ENCODE measurements at regions not wholly inside any gene's neighbourhood (a gene's known extent, or its start where the extent isn't known, plus 50 kb on each side); places are given as distances from the start of the nearest gene placed in this dataset.

GRCh38 chr20:39222101-39222500 is 260.0 kb downstream of the DHX35 start:
- DNase-seq (ENCODE audit: extremely low spot score, insufficient read length, low read depth): no peak
- no peak for FAIRE-seq

GRCh38 chr20:39216195-39216594 is 254.1 kb downstream of the DHX35 start:
- DNase-seq (ENCODE audit: extremely low spot score, insufficient read length, low read depth): no peak
- no peak for FAIRE-seq

GRCh38 chr20:39214828-39215227 is 252.7 kb downstream of the DHX35 start:
- no peak for FAIRE-seq
- no peak for DNase-seq (ENCODE audit: extremely low spot score, insufficient read length, low read depth)

GRCh38 chr20:39213476-39214145 is 251.5 kb downstream of the DHX35 start:
- DNase-seq (ENCODE audit: extremely low spot score, insufficient read length, low read depth) (no peak), FAIRE-seq (no peak)

GRCh38 chr20:39211060-39211748 is 249.1 kb downstream of the DHX35 start:
- FAIRE-seq: no peak

GRCh38 chr20:39210341-39211036 is 248.3 kb downstream of the DHX35 start:
- FAIRE-seq: no peak
- no peak for DNase-seq (ENCODE audit: extremely low spot score, insufficient read length, low read depth)

More at GRCh38 chr20:39211060-39211748, 249.1 kb downstream of the DHX35 start:
- DNase-seq (ENCODE audit: extremely low spot score, insufficient read length, low read depth): no peak

GRCh38 chr20:39206899-39207564 is 244.9 kb downstream of the DHX35 start:
- no peak for DNase-seq (ENCODE audit: extremely low spot score, insufficient read length, low read depth)
- no peak for FAIRE-seq

- no peak for DNase-seq (ENCODE audit: extremely low spot score, insufficient read length, low read depth)
- FAIRE-seq: no peak
These were observed 233.5 kb downstream of the DHX35 start for GRCh38 chr20:39195582-39196021.

GRCh38 chr20:39190666-39191570 is 228.8 kb downstream of the DHX35 start:
- no peak for FAIRE-seq

GRCh38 chr20:39188266-39188765 is 226.2 kb downstream of the DHX35 start:
- FAIRE-seq: no peak
- DNase-seq (ENCODE audit: extremely low spot score, insufficient read length, low read depth): no peak

More at GRCh38 chr20:39190666-39191570, 228.8 kb downstream of the DHX35 start:
- DNase-seq (ENCODE audit: extremely low spot score, insufficient read length, low read depth): no peak

GRCh38 chr20:39181490-39181889 is 219.3 kb downstream of the DHX35 start:
- FAIRE-seq (no peak), DNase-seq (ENCODE audit: extremely low spot score, insufficient read length, low read depth) (no peak)

GRCh38 chr20:39176457-39176856 is 214.3 kb downstream of the DHX35 start:
- DNase-seq (ENCODE audit: extremely low spot score, insufficient read length, low read depth) (no peak), FAIRE-seq (no peak)

GRCh38 chr20:39170896-39171463 is 208.8 kb downstream of the DHX35 start:
- FAIRE-seq (no peak), DNase-seq (ENCODE audit: extremely low spot score, insufficient read length, low read depth) (no peak)

- no peak for FAIRE-seq
- no peak for DNase-seq (ENCODE audit: extremely low spot score, insufficient read length, low read depth)
These were observed 203.0 kb downstream of the DHX35 start for GRCh38 chr20:39165099-39165498.

GRCh38 chr20:39164642-39165041 is 202.5 kb downstream of the DHX35 start:
- DNase-seq (ENCODE audit: extremely low spot score, insufficient read length, low read depth): no peak
- no peak for FAIRE-seq

GRCh38 chr20:39163993-39164392 is 201.8 kb downstream of the DHX35 start:
- DNase-seq (ENCODE audit: extremely low spot score, insufficient read length, low read depth) (no peak), FAIRE-seq (no peak)

GRCh38 chr20:39161900-39162299 is 199.8 kb downstream of the DHX35 start:
- no peak for FAIRE-seq

GRCh38 chr20:39155971-39156370 is 193.8 kb downstream of the DHX35 start:
- DNase-seq (ENCODE audit: extremely low spot score, insufficient read length, low read depth): no peak

More at GRCh38 chr20:39161900-39162299, 199.8 kb downstream of the DHX35 start:
- no peak for DNase-seq (ENCODE audit: extremely low spot score, insufficient read length, low read depth)

GRCh38 chr20:39152742-39153141 is 190.6 kb downstream of the DHX35 start:
- FAIRE-seq (no peak), DNase-seq (ENCODE audit: extremely low spot score, insufficient read length, low read depth) (no peak)

More at GRCh38 chr20:39155971-39156370, 193.8 kb downstream of the DHX35 start:
- no peak for FAIRE-seq

Measured in GM18507 (cell line).